ENCODE measurements at regions not wholly inside any gene's neighbourhood (a gene's known extent, or its start where the extent isn't known, plus 50 kb on each side); places are given as distances from the start of the nearest gene placed in this dataset.

GRCh38 chr4:22115262-22115661, 166.7 kb upstream of the KCNIP4 start:
- Mint-ChIP-seq H3K27ac (ENCODE audit: unreplicated experiment) (no peak overlapping the region), H3K36me3 (ENCODE audit: low read depth) (no peaks in the 10 kb centered on the region)

GRCh38 chr4:22103768-22104167, 155.2 kb upstream of the KCNIP4 start:
- DNase-seq (ENCODE audit: low spot score): no peak
- H3K9me3 Mint-ChIP-seq (ENCODE audit: low read depth): no peaks in the 10 kb centered on the region
- no peak overlapping the region for H3K27ac Mint-ChIP-seq (ENCODE audit: unreplicated experiment)
- no peaks in the 10 kb centered on the region for H3K36me3 Mint-ChIP-seq (ENCODE audit: low read depth)
- no peak overlapping the region for H3K4me3 Mint-ChIP-seq (ENCODE audit: unreplicated experiment)
- H3K27me3 Mint-ChIP-seq (ENCODE audit: low read depth): peaks cover 4% of the 10 kb centered on the region
- peaks cover 9% of the 10 kb centered on the region for H3K4me1 Mint-ChIP-seq (ENCODE audit: low read depth)
- no peak for TF ChIP-seq CTCF (IDR thresholded peaks at IDR 0.05)

More at GRCh38 chr4:22115262-22115661, 166.7 kb upstream of the KCNIP4 start:
- TF ChIP-seq CTCF (IDR thresholded peaks at IDR 0.05): no peak
- no peak for DNase-seq (ENCODE audit: low spot score)
- no peaks in the 10 kb centered on the region for H3K4me1 Mint-ChIP-seq (ENCODE audit: low read depth)
- H3K27me3 Mint-ChIP-seq (ENCODE audit: low read depth): peaks cover 3% of the 10 kb centered on the region
- H3K4me3 Mint-ChIP-seq (ENCODE audit: unreplicated experiment): no peak overlapping the region
- no peaks in the 10 kb centered on the region for H3K9me3 Mint-ChIP-seq (ENCODE audit: low read depth)

- no peak for DNase-seq (ENCODE audit: low spot score)
- Mint-ChIP-seq H3K36me3 (ENCODE audit: low read depth) (no peaks in the 10 kb centered on the region), H3K4me1 (ENCODE audit: low read depth) (peaks cover 9% of the 10 kb centered on the region), H3K27ac (ENCODE audit: unreplicated experiment) (no peak overlapping the region), H3K9me3 (ENCODE audit: low read depth) (no peaks in the 10 kb centered on the region), H3K4me3 (ENCODE audit: unreplicated experiment) (no peak overlapping the region), H3K27me3 (ENCODE audit: low read depth) (peaks cover 10% of the 10 kb centered on the region)
- no peak for TF ChIP-seq CTCF (IDR thresholded peaks at IDR 0.05)
These were observed 151.3 kb upstream of the KCNIP4 start for GRCh38 chr4:22099896-22100295.

DNA sequence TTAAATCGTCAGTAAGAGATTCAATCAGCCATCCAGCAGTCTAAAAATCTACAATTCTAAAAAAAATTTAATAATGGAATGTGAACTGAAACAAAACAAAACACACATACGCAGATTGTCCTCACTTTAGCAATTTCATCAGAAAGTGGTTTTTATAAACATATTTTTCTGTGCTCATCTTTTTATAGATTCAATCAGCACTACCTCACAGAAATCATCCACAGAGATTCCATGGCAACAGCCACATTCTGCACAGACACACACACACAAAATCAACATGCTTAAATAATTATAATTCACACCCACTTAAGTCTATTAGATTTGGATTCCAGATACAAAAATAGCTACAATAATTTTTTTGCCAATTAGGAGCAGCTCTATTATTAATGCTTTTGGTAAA, 149.0 kb upstream of the KCNIP4 start:
- H3K4me1 Mint-ChIP-seq (ENCODE audit: low read depth): peaks cover 9% of the 10 kb centered on the region
- no peak overlapping the region for H3K27ac Mint-ChIP-seq (ENCODE audit: unreplicated experiment)
- H3K9me3 Mint-ChIP-seq (ENCODE audit: low read depth): no peaks in the 10 kb centered on the region
- no peak overlapping the region for H3K4me3 Mint-ChIP-seq (ENCODE audit: unreplicated experiment)
- no peaks in the 10 kb centered on the region for H3K36me3 Mint-ChIP-seq (ENCODE audit: low read depth)
- no peak for TF ChIP-seq CTCF (IDR thresholded peaks at IDR 0.05)
- no peak for DNase-seq (ENCODE audit: low spot score)
- peaks cover 8% of the 10 kb centered on the region for H3K27me3 Mint-ChIP-seq (ENCODE audit: low read depth)

DNA sequence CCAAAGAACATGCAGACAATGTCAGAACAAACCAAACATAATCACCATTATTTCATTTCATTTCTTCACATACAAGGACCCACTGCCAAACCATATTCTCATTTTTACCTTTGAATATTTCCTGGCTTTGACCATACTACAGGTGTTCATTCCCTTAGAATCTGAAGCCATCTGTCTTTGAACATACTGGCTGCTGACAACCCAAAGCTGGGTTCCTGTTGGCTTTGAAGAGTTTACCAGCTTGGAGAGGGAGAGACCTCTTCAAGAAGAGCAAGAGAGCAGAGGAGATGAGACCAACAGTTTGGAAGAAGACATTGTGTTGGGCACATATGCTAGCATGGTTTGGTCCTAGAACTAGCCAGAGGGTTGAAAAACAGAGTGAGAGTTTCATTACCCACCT, 145.6 kb upstream of the KCNIP4 start:
- H3K4me3 Mint-ChIP-seq (ENCODE audit: unreplicated experiment): no peak overlapping the region
- DNase-seq (ENCODE audit: low spot score): no peak
- H3K9me3 Mint-ChIP-seq (ENCODE audit: low read depth): no peaks in the 10 kb centered on the region
- TF ChIP-seq CTCF (IDR thresholded peaks at IDR 0.05): no peak
- H3K27me3 Mint-ChIP-seq (ENCODE audit: low read depth): peaks cover 8% of the 10 kb centered on the region
- H3K4me1 Mint-ChIP-seq (ENCODE audit: low read depth): no peaks in the 10 kb centered on the region
- H3K36me3 Mint-ChIP-seq (ENCODE audit: low read depth): no peaks in the 10 kb centered on the region
- H3K27ac Mint-ChIP-seq (ENCODE audit: unreplicated experiment): no peak overlapping the region
